ENCODE measurements at regions not wholly inside any gene's neighbourhood (a gene's known extent, or its start where the extent isn't known, plus 50 kb on each side); places are given as distances from the start of the nearest gene placed in this dataset.

DNA sequence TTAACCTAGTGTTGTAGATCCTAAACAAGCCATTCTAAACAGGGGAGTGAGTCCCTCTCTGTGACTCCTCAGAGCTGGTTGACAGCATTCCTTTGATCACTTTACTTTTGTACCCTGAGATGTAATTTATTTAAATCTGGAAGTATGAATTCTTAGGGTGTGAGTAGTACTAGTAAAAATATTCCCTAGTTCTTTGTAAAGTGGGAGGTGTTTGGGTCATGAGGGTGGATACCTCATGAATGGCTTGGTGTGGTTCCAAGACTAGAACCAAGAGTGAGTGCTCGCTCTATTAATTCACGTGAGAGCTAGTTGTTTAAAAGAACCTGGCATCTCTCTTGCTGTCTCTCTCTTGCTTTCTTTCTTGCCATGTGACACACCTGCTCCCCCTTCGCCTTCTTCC lies 223.7 kb downstream of the SQOR start:
- TF ChIP-seq, protein P1, sequence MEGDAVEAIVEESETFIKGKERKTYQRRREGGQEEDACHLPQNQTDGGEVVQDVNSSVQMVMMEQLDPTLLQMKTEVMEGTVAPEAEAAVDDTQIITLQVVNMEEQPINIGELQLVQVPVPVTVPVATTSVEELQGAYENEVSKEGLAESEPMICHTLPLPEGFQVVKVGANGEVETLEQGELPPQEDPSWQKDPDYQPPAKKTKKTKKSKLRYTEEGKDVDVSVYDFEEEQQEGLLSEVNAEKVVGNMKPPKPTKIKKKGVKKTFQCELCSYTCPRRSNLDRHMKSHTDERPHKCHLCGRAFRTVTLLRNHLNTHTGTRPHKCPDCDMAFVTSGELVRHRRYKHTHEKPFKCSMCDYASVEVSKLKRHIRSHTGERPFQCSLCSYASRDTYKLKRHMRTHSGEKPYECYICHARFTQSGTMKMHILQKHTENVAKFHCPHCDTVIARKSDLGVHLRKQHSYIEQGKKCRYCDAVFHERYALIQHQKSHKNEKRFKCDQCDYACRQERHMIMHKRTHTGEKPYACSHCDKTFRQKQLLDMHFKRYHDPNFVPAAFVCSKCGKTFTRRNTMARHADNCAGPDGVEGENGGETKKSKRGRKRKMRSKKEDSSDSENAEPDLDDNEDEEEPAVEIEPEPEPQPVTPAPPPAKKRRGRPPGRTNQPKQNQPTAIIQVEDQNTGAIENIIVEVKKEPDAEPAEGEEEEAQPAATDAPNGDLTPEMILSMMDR (IDR thresholded peaks at IDR 0.05) = no peak
- no peak for TF ChIP-seq EZH2 (IDR thresholded peaks at IDR 0.05; ENCODE audit: borderline replicate concordance, insufficient read depth, low read depth, low read length, poor library complexity, severe bottlenecking)
- Histone ChIP-seq H3K9me3 (ENCODE audit: control extremely low read depth in 1 of 3, control insufficient read depth in 2 of 3, insufficient read depth in 1 of 3, low read length in 2 of 3) (no peaks in the 10 kb centered on the region), H3K27me3 (replicated peaks in 1 of 4; ENCODE audit: control extremely low read depth in 1 of 4, control insufficient read depth in 3 of 4, insufficient read depth in 4 of 4, low read length in 3 of 4) (no peaks in the 10 kb centered on the region), H3K4me3 (ENCODE audit: control extremely low read depth in 1 of 5, extremely low read depth in 1 of 5, insufficient read depth in 1 of 5, low read depth in 2 of 5, low read length in 4 of 5) (no peak overlapping the region), H3K4me1 (ENCODE audit: control insufficient read depth in 2 of 2, insufficient read depth in 2 of 2, low read length in 2 of 2) (no peaks in the 10 kb centered on the region), H3K27ac (ENCODE audit: low read length in 2 of 2) (no peak overlapping the region), H4K20me1 (ENCODE audit: control insufficient read depth, insufficient read depth, low read length, poor library complexity, severe bottlenecking) (no peaks in the 10 kb centered on the region), H3K9ac (ENCODE audit: low read length) (no peak overlapping the region), H3K79me2 (ENCODE audit: control insufficient read depth, insufficient read depth, low read length) (no peaks in the 10 kb centered on the region), H3K4me2 (replicated peaks; ENCODE audit: low read depth, low read length, poor library complexity, severe bottlenecking) (no peak overlapping the region), H2AFZ (ENCODE audit: insufficient read depth, low read depth, low read length, poor library complexity, severe bottlenecking) (no peak overlapping the region), H3K36me3 (replicated peaks in 1 of 2; ENCODE audit: control extremely low read depth in 1 of 2, control insufficient read depth in 1 of 2, extremely low read depth in 1 of 2, insufficient read depth in 2 of 2, low read length in 1 of 2) (no peaks in the 10 kb centered on the region)
- POLR2A ChIA-PET = no interaction called here
- no peak overlapping the region for H3K4me3 Mint-ChIP-seq
- H3K9me3 Mint-ChIP-seq (ENCODE audit: insufficient read depth) = no peaks in the 10 kb centered on the region
- no peaks in the 10 kb centered on the region for H3K27me3 Mint-ChIP-seq
- DNase-seq (no peak), ATAC-seq (ENCODE audit: low read depth) (no peak)
- CTCF ChIA-PET = interaction anchor here (1.0 kb wide), 1 partner anchor 12 kb away, joined by 3 read pairs; no protein-coding TSS in a partner anchor
- no peak overlapping the region for H3K27ac Mint-ChIP-seq
- intact Hi-C loops (cut with micrococcal nuclease) = no loop called here
- no peaks in the 10 kb centered on the region for H3K4me1 Mint-ChIP-seq
- WGBS (ENCODE audit: insufficient coverage) = 83% methylated on average over 3 of the region's 3 CpGs

DNA sequence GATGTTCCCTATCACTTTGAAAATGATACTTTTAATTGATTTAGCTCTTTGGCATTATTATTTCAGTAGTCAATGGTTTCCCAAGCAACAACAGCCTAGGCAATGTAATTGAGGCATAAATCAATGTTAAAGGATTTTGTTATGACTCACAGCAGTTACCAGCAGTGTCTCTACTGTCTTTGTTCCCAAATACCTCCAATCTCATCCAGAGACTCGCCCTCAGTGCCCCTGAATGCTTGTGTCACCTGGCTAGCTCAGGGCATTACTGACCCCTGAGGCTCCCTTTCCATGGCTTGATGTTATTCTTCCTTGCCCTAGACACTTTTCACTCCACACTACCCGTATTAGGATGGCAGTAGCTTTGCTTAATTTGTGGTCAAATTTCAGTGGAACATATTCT lies 227.2 kb downstream of the SQOR start:
- Mint-ChIP-seq H3K9me3 (ENCODE audit: insufficient read depth) (no peaks in the 10 kb centered on the region), H3K4me1 (no peaks in the 10 kb centered on the region), H3K4me3 (no peak overlapping the region), H3K27me3 (no peaks in the 10 kb centered on the region), H3K27ac (no peak overlapping the region)
- H3K36me3 ChIP-seq (replicated peaks in 1 of 2; ENCODE audit: control extremely low read depth in 1 of 2, control insufficient read depth in 1 of 2, extremely low read depth in 1 of 2, insufficient read depth in 2 of 2, low read length in 1 of 2) = no peaks in the 10 kb centered on the region
- H3K4me3 ChIP-seq (ENCODE audit: control extremely low read depth in 1 of 5, extremely low read depth in 1 of 5, insufficient read depth in 1 of 5, low read depth in 2 of 5, low read length in 4 of 5) = no peak overlapping the region
- no peak overlapping the region for H2AFZ ChIP-seq (ENCODE audit: insufficient read depth, low read depth, low read length, poor library complexity, severe bottlenecking)
- ChIA-PET POLR2A (no interaction called here), CTCF (no interaction called here)
- no peaks in the 10 kb centered on the region for H3K4me1 ChIP-seq (ENCODE audit: control insufficient read depth in 2 of 2, insufficient read depth in 2 of 2, low read length in 2 of 2)
- no peak overlapping the region for H3K27ac ChIP-seq (ENCODE audit: low read length in 2 of 2)
- H3K9me3 ChIP-seq (ENCODE audit: control extremely low read depth in 1 of 3, control insufficient read depth in 2 of 3, insufficient read depth in 1 of 3, low read length in 2 of 3) = no peaks in the 10 kb centered on the region
- no peaks in the 10 kb centered on the region for H4K20me1 ChIP-seq (ENCODE audit: control insufficient read depth, insufficient read depth, low read length, poor library complexity, severe bottlenecking)
- no peak overlapping the region for H3K9ac ChIP-seq (ENCODE audit: low read length)
- DNase-seq = no peak
- H3K4me2 ChIP-seq (replicated peaks; ENCODE audit: low read depth, low read length, poor library complexity, severe bottlenecking) = no peak overlapping the region
- no peaks in the 10 kb centered on the region for H3K27me3 ChIP-seq (replicated peaks in 1 of 4; ENCODE audit: control extremely low read depth in 1 of 4, control insufficient read depth in 3 of 4, insufficient read depth in 4 of 4, low read length in 3 of 4)
- ATAC-seq (ENCODE audit: low read depth) = no peak
- intact Hi-C loops (cut with micrococcal nuclease) = no loop called here
- no CpG with 5 or more reads among the region's 2 CpGs for WGBS (ENCODE audit: insufficient coverage)
- no peak for TF ChIP-seq EZH2 (IDR thresholded peaks at IDR 0.05; ENCODE audit: borderline replicate concordance, insufficient read depth, low read depth, low read length, poor library complexity, severe bottlenecking)
- TF ChIP-seq, protein P1 (IDR thresholded peaks at IDR 0.05) = no peak
- H3K79me2 ChIP-seq (ENCODE audit: control insufficient read depth, insufficient read depth, low read length) = no peaks in the 10 kb centered on the region

All from B cell (primary cell).